NT2/D1 (cell line): ENCODE measurements at regions not wholly inside any gene's neighbourhood (a gene's known extent, or its start where the extent isn't known, plus 50 kb on each side); places are given as distances from the start of the nearest gene placed in this dataset.

ENCODE experiments used
- SUZ12 ChIP-seq: IDR thresholded peaks from 2 replicates; pipeline ENCODE4 v1.6.1; 2011; ENCODE audit not compliant: insufficient read length, insufficient read depth; ENCODE audit errors: extremely low read depth
- ZNF274 ChIP-seq: IDR thresholded peaks from 2 replicates; pipeline ENCODE4 v1.6.1; 2011; ENCODE audit warnings: mild to moderate bottlenecking, low read depth, low read length

DNA sequence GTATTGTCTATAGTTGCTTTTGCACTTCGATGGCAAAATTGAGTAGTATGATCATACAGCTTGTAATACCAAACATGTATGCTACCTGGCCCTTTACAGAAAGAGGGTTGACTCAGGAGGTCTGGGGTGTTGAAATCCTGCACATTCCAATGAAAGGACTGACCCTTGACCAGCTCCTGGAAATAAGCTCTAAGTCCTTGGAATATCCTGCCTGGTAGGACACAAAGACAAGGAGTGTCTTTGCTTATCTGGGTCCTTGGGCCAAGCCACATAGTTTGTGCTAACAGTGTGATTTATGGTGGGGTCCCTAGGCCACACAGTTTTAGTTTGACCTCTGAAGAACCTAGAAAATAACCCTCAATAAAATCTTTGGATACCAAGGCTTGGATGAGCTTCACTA is 89.3 kb upstream of the FTMT start:
- TF ChIP-seq ZNF274 (no peak), SUZ12 (no peak)
